AG09309 (cell line): ENCODE measurements at regions not wholly inside any gene's neighbourhood (a gene's known extent, or its start where the extent isn't known, plus 50 kb on each side); places are given as distances from the start of the nearest gene placed in this dataset.

ENCODE experiments used
- DNase-seq: peaks from one replicate; pipeline ENCODE4 v3.0.0-alpha.2; 2010; ENCODE audit warnings: low read depth
- H3K4me3 ChIP-seq: 2 replicates; pipeline ENCODE4 v1.5.1; 2011; ENCODE audit warnings: mild to moderate bottlenecking, low read depth, low read length, moderate library complexity; ENCODE audit not compliant: control insufficient read depth
- CTCF ChIP-seq: IDR thresholded peaks from 2 replicates; pipeline ENCODE4 v1.5.1; 2011; ENCODE audit warnings: mild to moderate bottlenecking, low read depth, low read length, inconsistent platforms; ENCODE audit not compliant: insufficient read depth, control insufficient read depth; ENCODE audit errors: missing control alignments

GRCh38 chr9:99366621-99367020 lies 144.5 kb downstream of the SEC61B start:
- no peak for DNase-seq
- no peak for TF ChIP-seq CTCF
- H3K4me3 ChIP-seq: no peak overlapping the region

- peak overlapping the region; percentile 51 for H3K4me3 ChIP-seq
- DNase-seq: no peak
- TF ChIP-seq CTCF: no peak
Measured at GRCh38 chr9:99368341-99369326, 146.6 kb downstream of the SEC61B start.

- no peak overlapping the region for H3K4me3 ChIP-seq
- no peak for TF ChIP-seq CTCF
- no peak for DNase-seq
Measured at GRCh38 chr9:99369327-99369722, 147.2 kb downstream of the SEC61B start.

- TF ChIP-seq CTCF: no peak
- no peak for DNase-seq
- H3K4me3 ChIP-seq: no peak overlapping the region
Measured at GRCh38 chr9:99370376-99370775, 148.3 kb downstream of the SEC61B start.

- DNase-seq: no peak
- TF ChIP-seq CTCF: no peak
- no peak overlapping the region for H3K4me3 ChIP-seq
Measured at GRCh38 chr9:99371376-99371775, 149.3 kb downstream of the SEC61B start.

GRCh38 chr9:99373912-99374311 lies 151.8 kb downstream of the SEC61B start:
- TF ChIP-seq CTCF: no peak
- DNase-seq: no peak
- no peak overlapping the region for H3K4me3 ChIP-seq
